ENCODE measurements at regions not wholly inside any gene's neighbourhood (a gene's known extent, or its start where the extent isn't known, plus 50 kb on each side); places are given as distances from the start of the nearest gene placed in this dataset.

DNA sequence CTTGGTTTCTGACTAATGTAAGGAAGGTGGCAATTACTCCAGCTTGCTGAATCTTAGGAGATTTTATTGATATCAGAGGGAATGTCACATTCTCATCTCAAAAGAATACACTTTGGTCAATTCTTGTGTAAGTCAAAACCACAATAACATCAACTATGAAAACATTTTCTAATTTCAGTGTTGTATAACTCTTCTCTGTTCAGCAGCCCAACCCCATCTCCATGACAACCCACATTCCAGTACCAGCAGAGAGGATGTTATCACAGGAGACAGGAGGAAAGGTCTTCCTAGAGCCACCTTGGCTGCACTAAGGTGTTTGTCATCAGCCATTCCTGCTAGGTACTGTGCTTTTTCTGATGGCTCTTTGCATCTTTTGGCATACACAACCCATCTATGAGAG is 529.1 kb upstream of the BRINP1 start:
- TF ChIP-seq, protein P1, sequence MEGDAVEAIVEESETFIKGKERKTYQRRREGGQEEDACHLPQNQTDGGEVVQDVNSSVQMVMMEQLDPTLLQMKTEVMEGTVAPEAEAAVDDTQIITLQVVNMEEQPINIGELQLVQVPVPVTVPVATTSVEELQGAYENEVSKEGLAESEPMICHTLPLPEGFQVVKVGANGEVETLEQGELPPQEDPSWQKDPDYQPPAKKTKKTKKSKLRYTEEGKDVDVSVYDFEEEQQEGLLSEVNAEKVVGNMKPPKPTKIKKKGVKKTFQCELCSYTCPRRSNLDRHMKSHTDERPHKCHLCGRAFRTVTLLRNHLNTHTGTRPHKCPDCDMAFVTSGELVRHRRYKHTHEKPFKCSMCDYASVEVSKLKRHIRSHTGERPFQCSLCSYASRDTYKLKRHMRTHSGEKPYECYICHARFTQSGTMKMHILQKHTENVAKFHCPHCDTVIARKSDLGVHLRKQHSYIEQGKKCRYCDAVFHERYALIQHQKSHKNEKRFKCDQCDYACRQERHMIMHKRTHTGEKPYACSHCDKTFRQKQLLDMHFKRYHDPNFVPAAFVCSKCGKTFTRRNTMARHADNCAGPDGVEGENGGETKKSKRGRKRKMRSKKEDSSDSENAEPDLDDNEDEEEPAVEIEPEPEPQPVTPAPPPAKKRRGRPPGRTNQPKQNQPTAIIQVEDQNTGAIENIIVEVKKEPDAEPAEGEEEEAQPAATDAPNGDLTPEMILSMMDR (IDR thresholded peaks at IDR 0.05) = no peak
- TF ChIP-seq POLR2A (IDR thresholded peaks at IDR 0.05) = no peak
